ENCODE measurements at regions not wholly inside any gene's neighbourhood (a gene's known extent, or its start where the extent isn't known, plus 50 kb on each side); places are given as distances from the start of the nearest gene placed in this dataset.

- no peak for TF ChIP-seq CTCF (conservative IDR thresholded peaks at IDR 0.05 in 1 of 2, IDR thresholded peaks at IDR 0.05 in 1 of 2; ENCODE audit: low read depth in 1 of 2, low read length in 2 of 2)
- TF ChIP-seq EZH2 (IDR thresholded peaks at IDR 0.05; ENCODE audit: low read length, missing control alignments) = no peak
- Histone ChIP-seq H4K20me1 (ENCODE audit: control insufficient read depth, extremely low read depth, insufficient read depth, low read length) (no peaks in the 10 kb centered on the region), H3K9ac (ENCODE audit: insufficient read depth, low read length) (no peak overlapping the region), H3K4me2 (ENCODE audit: extremely low read depth, insufficient read depth, low read length) (no peak overlapping the region), H3K9me3 (ENCODE audit: control insufficient read depth, insufficient read depth, low read depth, low read length) (no peaks in the 10 kb centered on the region), H3K27ac (ENCODE audit: insufficient read depth, low read length) (no peak overlapping the region), H3K4me1 (ENCODE audit: control insufficient read depth, extremely low read depth, insufficient read depth, low read length) (no peaks in the 10 kb centered on the region), H3K27me3 (ENCODE audit: control insufficient read depth, insufficient read depth, low read length) (no peaks in the 10 kb centered on the region), H3K36me3 (ENCODE audit: control insufficient read depth, insufficient read depth, low read length) (no peaks in the 10 kb centered on the region), H3K4me3 (replicated peaks in 1 of 4; ENCODE audit: control extremely low read depth in 1 of 4, insufficient read depth in 1 of 4, low read depth in 3 of 4, low read length in 4 of 4) (no peak overlapping the region), H2AFZ (ENCODE audit: low read length) (no peak overlapping the region), H3K79me2 (ENCODE audit: control insufficient read depth, insufficient read depth, low read length) (no peaks in the 10 kb centered on the region)
- no peak for DNase-seq (ENCODE audit: low read depth in 2 of 2)
Measured at GRCh38 chrX:77061022-77061421, 386.2 kb upstream of the FGF16 start.

- H4K20me1 ChIP-seq (ENCODE audit: control insufficient read depth, extremely low read depth, insufficient read depth, low read length) = no peaks in the 10 kb centered on the region
- no peak overlapping the region for H3K4me3 ChIP-seq (replicated peaks in 1 of 4; ENCODE audit: control extremely low read depth in 1 of 4, insufficient read depth in 1 of 4, low read depth in 3 of 4, low read length in 4 of 4)
- H3K9ac ChIP-seq (ENCODE audit: insufficient read depth, low read length) = no peak overlapping the region
- no peak for DNase-seq (ENCODE audit: low read depth in 2 of 2)
- no peak overlapping the region for H3K27ac ChIP-seq (ENCODE audit: insufficient read depth, low read length)
- no peak overlapping the region for H2AFZ ChIP-seq (ENCODE audit: low read length)
- H3K36me3 ChIP-seq (ENCODE audit: control insufficient read depth, insufficient read depth, low read length) = no peaks in the 10 kb centered on the region
- H3K4me1 ChIP-seq (ENCODE audit: control insufficient read depth, extremely low read depth, insufficient read depth, low read length) = no peaks in the 10 kb centered on the region
- H3K4me2 ChIP-seq (ENCODE audit: extremely low read depth, insufficient read depth, low read length) = no peak overlapping the region
- H3K79me2 ChIP-seq (ENCODE audit: control insufficient read depth, insufficient read depth, low read length) = no peaks in the 10 kb centered on the region
- no peaks in the 10 kb centered on the region for H3K27me3 ChIP-seq (ENCODE audit: control insufficient read depth, insufficient read depth, low read length)
- H3K9me3 ChIP-seq (ENCODE audit: control insufficient read depth, insufficient read depth, low read depth, low read length) = no peaks in the 10 kb centered on the region
- no peak for TF ChIP-seq CTCF (conservative IDR thresholded peaks at IDR 0.05 in 1 of 2, IDR thresholded peaks at IDR 0.05 in 1 of 2; ENCODE audit: low read depth in 1 of 2, low read length in 2 of 2)
Measured at GRCh38 chrX:77061545-77061944, 385.6 kb upstream of the FGF16 start.

GRCh38 chrX:77065896-77066295 is 381.3 kb upstream of the FGF16 start:
- Histone ChIP-seq H3K27ac (ENCODE audit: insufficient read depth, low read length) (no peak overlapping the region), H3K9ac (ENCODE audit: insufficient read depth, low read length) (no peak overlapping the region), H3K36me3 (ENCODE audit: control insufficient read depth, insufficient read depth, low read length) (no peaks in the 10 kb centered on the region), H3K27me3 (ENCODE audit: control insufficient read depth, insufficient read depth, low read length) (no peaks in the 10 kb centered on the region), H3K9me3 (ENCODE audit: control insufficient read depth, insufficient read depth, low read depth, low read length) (no peaks in the 10 kb centered on the region), H3K4me1 (ENCODE audit: control insufficient read depth, extremely low read depth, insufficient read depth, low read length) (no peaks in the 10 kb centered on the region), H3K4me2 (ENCODE audit: extremely low read depth, insufficient read depth, low read length) (no peak overlapping the region), H4K20me1 (ENCODE audit: control insufficient read depth, extremely low read depth, insufficient read depth, low read length) (no peaks in the 10 kb centered on the region), H3K79me2 (ENCODE audit: control insufficient read depth, insufficient read depth, low read length) (no peaks in the 10 kb centered on the region), H2AFZ (ENCODE audit: low read length) (no peak overlapping the region), H3K4me3 (replicated peaks in 1 of 4; ENCODE audit: control extremely low read depth in 1 of 4, insufficient read depth in 1 of 4, low read depth in 3 of 4, low read length in 4 of 4) (no peak overlapping the region)
- DNase-seq (ENCODE audit: low read depth in 2 of 2) = no peak
- TF ChIP-seq CTCF (conservative IDR thresholded peaks at IDR 0.05 in 1 of 2, IDR thresholded peaks at IDR 0.05 in 1 of 2; ENCODE audit: low read depth in 1 of 2, low read length in 2 of 2) = no peak
- TF ChIP-seq EZH2 (IDR thresholded peaks at IDR 0.05; ENCODE audit: low read length, missing control alignments) = no peak

All from fibroblast of lung (primary cell).